Inferior parietal cortex (tissue), 1 donor: ENCODE measurements at regions not wholly inside any gene's neighbourhood (a gene's known extent, or its start where the extent isn't known, plus 50 kb on each side); places are given as distances from the start of the nearest gene placed in this dataset.

Experiments used
- DNase-seq: peaks from one replicate; pipeline ENCODE4 v3.0.0-alpha.2; 2016; ENCODE audit errors: extremely low spot score

- no peak for DNase-seq
These were observed 139.5 kb downstream of the KIF18A start for GRCh38 chr11:27968461-27968860.

GRCh38 chr11:27965559-27965958 lies 142.4 kb downstream of the KIF18A start:
- no peak for DNase-seq

- DNase-seq, result no peak
These were observed 144.6 kb downstream of the KIF18A start for GRCh38 chr11:27963370-27963769.

GRCh38 chr11:27949951-27950738 lies 157.8 kb downstream of the KIF18A start:
- no peak for DNase-seq

GRCh38 chr11:27945348-27945747 lies 162.6 kb downstream of the KIF18A start:
- no peak for DNase-seq

GRCh38 chr11:27938011-27938410 lies 169.9 kb downstream of the KIF18A start:
- DNase-seq, result no peak

- no peak for DNase-seq
These were observed 173.2 kb downstream of the KIF18A start for GRCh38 chr11:27934830-27935145.

GRCh38 chr11:27933992-27934829 lies 173.7 kb downstream of the KIF18A start:
- DNase-seq, result no peak

GRCh38 chr11:27931770-27932169 lies 176.2 kb downstream of the KIF18A start:
- DNase-seq, result no peak

- no peak for DNase-seq
These were observed 177.0 kb downstream of the KIF18A start for GRCh38 chr11:27930946-27931345.

- no peak for DNase-seq
These were observed 179.1 kb downstream of the KIF18A start for GRCh38 chr11:27928809-27929208.

- no peak for DNase-seq
These were observed 180.9 kb downstream of the KIF18A start for GRCh38 chr11:27926981-27927481.

GRCh38 chr11:27926486-27926885 lies 181.5 kb downstream of the KIF18A start:
- DNase-seq, result no peak

GRCh38 chr11:27921472-27921871 lies 186.5 kb downstream of the KIF18A start:
- no peak for DNase-seq

- no peak for DNase-seq
These were observed 191.3 kb downstream of the KIF18A start for GRCh38 chr11:27916541-27917100.

GRCh38 chr11:27914080-27914479 lies 193.9 kb downstream of the KIF18A start:
- DNase-seq, result no peak

GRCh38 chr11:27913650-27914049 lies 194.3 kb downstream of the KIF18A start:
- DNase-seq, result no peak

- DNase-seq, result no peak
These were observed 195.0 kb downstream of the KIF18A start for GRCh38 chr11:27912916-27913315.

GRCh38 chr11:27910186-27910931 lies 197.6 kb downstream of the KIF18A start:
- no peak for DNase-seq

GRCh38 chr11:27909386-27909785 lies 198.6 kb downstream of the KIF18A start:
- no peak for DNase-seq

GRCh38 chr11:27908621-27909020 lies 199.3 kb downstream of the KIF18A start:
- DNase-seq, result no peak

- DNase-seq, result no peak
These were observed 200.4 kb downstream of the KIF18A start for GRCh38 chr11:27907530-27907929.
